Liver (tissue), 3 donors: ENCODE measurements at regions not wholly inside any gene's neighbourhood (a gene's known extent, or its start where the extent isn't known, plus 50 kb on each side); places are given as distances from the start of the nearest gene placed in this dataset.

Experiments used
- EGR1 ChIP-seq, 2 donors: IDR thresholded peaks; 2 replicates each; pipeline ENCODE4 v1.6.1; 2016 to 2018; ENCODE audit warnings: antibody characterized with exemption in 2 of 2, low read depth in 2 of 2
- GABPA ChIP-seq, 2 donors: IDR thresholded peaks in 1 of 2; conservative IDR thresholded peaks in 1 of 2; 2 replicates each; pipeline ENCODE4 v1.6.1; 2016; ENCODE audit warnings: antibody characterized with exemption in 2 of 2, mild to moderate bottlenecking in 1 of 2, moderate library complexity in 1 of 2
- HNF4A ChIP-seq, 2 donors: conservative IDR thresholded peaks; 2 replicates each; pipeline ENCODE4 v1.6.1; 2016; ENCODE audit warnings: antibody characterized with exemption in 2 of 2, mild to moderate bottlenecking in 2 of 2
- JUND ChIP-seq, 2 donors: IDR thresholded peaks; 2 replicates each; pipeline ENCODE4 v1.6.1; 2016; ENCODE audit warnings: antibody characterized with exemption in 2 of 2
- NR2F2 ChIP-seq: IDR thresholded peaks from 2 replicates; pipeline ENCODE4 v1.6.1; 2016; ENCODE audit warnings: antibody characterized with exemption
- RAD21 ChIP-seq, 2 donors: IDR thresholded peaks; 2 replicates each; pipeline ENCODE4 v1.6.1; 2016; ENCODE audit warnings: antibody characterized with exemption in 2 of 2, mild to moderate bottlenecking in 2 of 2
- SP1 ChIP-seq: IDR thresholded peaks from 2 replicates; pipeline ENCODE4 v1.6.1; 2018; ENCODE audit warnings: antibody characterized with exemption, mild to moderate bottlenecking
- TAF1 ChIP-seq: conservative IDR thresholded peaks from 2 replicates; pipeline ENCODE4 v1.6.1; 2016; ENCODE audit warnings: antibody characterized with exemption, mild to moderate bottlenecking
- YY1 ChIP-seq: IDR thresholded peaks from 2 replicates; pipeline ENCODE4 v1.6.1; 2016; ENCODE audit warnings: antibody characterized with exemption, mild to moderate bottlenecking
- TF ChIP-seq, protein P1 (sequence below): fragments of 150-350 bp; IDR thresholded peaks from 2 replicates; pipeline ENCODE4 v1.5.1; 2017; ENCODE audit warnings: improper control_type of control experiment, low read depth, low read length; ENCODE audit not compliant: missing input control
- TF ChIP-seq, protein P2 (sequence below): IDR thresholded peaks from 2 replicates; pipeline ENCODE4 v1.6.1; 2016; ENCODE audit warnings: antibody characterized with exemption
- TF ChIP-seq, protein P3 (sequence below): IDR thresholded peaks from 2 replicates; pipeline ENCODE4 v1.6.1; 2016; ENCODE audit warnings: antibody characterized with exemption, mild to moderate bottlenecking
- TF ChIP-seq, protein P4 (sequence below): IDR thresholded peaks from 2 replicates; pipeline ENCODE4 v1.6.1; 2016; ENCODE audit warnings: antibody characterized with exemption
- TF ChIP-seq, protein P5 (sequence below): IDR thresholded peaks from 2 replicates; pipeline ENCODE4 v1.6.1; 2016; ENCODE audit warnings: antibody characterized with exemption
- donor health status: healthy.
- donor health status: healthy.

DNA sequence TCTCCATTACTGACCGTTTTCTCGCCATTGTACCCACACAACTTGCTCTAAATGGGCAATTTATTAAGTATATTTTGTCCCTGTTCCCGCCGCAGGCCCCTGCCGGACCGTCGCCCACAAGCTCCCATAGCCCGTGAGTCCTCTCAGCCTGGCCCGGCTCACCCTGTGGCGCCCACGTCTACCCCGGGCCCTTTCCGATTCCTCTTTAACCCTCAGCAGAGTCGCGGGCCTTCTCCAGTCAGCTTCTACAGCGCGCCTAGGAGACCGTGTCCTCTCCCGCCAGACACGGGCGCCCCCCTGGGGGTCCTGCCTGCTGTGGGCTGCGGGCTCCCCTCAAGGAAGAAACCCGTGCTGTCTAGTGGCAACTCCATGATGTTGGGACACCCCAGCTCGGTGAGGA is 57.8 kb upstream of the SPATA31E1 start:
- TF ChIP-seq, protein P1, sequence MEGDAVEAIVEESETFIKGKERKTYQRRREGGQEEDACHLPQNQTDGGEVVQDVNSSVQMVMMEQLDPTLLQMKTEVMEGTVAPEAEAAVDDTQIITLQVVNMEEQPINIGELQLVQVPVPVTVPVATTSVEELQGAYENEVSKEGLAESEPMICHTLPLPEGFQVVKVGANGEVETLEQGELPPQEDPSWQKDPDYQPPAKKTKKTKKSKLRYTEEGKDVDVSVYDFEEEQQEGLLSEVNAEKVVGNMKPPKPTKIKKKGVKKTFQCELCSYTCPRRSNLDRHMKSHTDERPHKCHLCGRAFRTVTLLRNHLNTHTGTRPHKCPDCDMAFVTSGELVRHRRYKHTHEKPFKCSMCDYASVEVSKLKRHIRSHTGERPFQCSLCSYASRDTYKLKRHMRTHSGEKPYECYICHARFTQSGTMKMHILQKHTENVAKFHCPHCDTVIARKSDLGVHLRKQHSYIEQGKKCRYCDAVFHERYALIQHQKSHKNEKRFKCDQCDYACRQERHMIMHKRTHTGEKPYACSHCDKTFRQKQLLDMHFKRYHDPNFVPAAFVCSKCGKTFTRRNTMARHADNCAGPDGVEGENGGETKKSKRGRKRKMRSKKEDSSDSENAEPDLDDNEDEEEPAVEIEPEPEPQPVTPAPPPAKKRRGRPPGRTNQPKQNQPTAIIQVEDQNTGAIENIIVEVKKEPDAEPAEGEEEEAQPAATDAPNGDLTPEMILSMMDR: no peak
- TF ChIP-seq RAD21 (IDR thresholded peaks at IDR 0.05) (no peak), EGR1 (IDR thresholded peaks at IDR 0.05; ENCODE audit: low read depth in 2 of 2) (no peak), GABPA (IDR thresholded peaks at IDR 0.05 in 1 of 2, conservative IDR thresholded peaks at IDR 0.05 in 1 of 2) (no peak), YY1 (no peak), JUND (IDR thresholded peaks at IDR 0.05) (no peak), TAF1 (no peak), SP1 (no peak), NR2F2 (no peak), HNF4A (conservative IDR thresholded peaks at IDR 0.05) (no peak)
- TF ChIP-seq, protein P2, sequence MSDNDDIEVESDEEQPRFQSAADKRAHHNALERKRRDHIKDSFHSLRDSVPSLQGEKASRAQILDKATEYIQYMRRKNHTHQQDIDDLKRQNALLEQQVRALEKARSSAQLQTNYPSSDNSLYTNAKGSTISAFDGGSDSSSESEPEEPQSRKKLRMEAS: no peak
- TF ChIP-seq, protein P3, sequence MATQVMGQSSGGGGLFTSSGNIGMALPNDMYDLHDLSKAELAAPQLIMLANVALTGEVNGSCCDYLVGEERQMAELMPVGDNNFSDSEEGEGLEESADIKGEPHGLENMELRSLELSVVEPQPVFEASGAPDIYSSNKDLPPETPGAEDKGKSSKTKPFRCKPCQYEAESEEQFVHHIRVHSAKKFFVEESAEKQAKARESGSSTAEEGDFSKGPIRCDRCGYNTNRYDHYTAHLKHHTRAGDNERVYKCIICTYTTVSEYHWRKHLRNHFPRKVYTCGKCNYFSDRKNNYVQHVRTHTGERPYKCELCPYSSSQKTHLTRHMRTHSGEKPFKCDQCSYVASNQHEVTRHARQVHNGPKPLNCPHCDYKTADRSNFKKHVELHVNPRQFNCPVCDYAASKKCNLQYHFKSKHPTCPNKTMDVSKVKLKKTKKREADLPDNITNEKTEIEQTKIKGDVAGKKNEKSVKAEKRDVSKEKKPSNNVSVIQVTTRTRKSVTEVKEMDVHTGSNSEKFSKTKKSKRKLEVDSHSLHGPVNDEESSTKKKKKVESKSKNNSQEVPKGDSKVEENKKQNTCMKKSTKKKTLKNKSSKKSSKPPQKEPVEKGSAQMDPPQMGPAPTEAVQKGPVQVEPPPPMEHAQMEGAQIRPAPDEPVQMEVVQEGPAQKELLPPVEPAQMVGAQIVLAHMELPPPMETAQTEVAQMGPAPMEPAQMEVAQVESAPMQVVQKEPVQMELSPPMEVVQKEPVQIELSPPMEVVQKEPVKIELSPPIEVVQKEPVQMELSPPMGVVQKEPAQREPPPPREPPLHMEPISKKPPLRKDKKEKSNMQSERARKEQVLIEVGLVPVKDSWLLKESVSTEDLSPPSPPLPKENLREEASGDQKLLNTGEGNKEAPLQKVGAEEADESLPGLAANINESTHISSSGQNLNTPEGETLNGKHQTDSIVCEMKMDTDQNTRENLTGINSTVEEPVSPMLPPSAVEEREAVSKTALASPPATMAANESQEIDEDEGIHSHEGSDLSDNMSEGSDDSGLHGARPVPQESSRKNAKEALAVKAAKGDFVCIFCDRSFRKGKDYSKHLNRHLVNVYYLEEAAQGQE: no peak
- TF ChIP-seq, protein P4, sequence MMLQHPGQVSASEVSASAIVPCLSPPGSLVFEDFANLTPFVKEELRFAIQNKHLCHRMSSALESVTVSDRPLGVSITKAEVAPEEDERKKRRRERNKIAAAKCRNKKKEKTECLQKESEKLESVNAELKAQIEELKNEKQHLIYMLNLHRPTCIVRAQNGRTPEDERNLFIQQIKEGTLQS: no peak
- TF ChIP-seq, protein P5, sequence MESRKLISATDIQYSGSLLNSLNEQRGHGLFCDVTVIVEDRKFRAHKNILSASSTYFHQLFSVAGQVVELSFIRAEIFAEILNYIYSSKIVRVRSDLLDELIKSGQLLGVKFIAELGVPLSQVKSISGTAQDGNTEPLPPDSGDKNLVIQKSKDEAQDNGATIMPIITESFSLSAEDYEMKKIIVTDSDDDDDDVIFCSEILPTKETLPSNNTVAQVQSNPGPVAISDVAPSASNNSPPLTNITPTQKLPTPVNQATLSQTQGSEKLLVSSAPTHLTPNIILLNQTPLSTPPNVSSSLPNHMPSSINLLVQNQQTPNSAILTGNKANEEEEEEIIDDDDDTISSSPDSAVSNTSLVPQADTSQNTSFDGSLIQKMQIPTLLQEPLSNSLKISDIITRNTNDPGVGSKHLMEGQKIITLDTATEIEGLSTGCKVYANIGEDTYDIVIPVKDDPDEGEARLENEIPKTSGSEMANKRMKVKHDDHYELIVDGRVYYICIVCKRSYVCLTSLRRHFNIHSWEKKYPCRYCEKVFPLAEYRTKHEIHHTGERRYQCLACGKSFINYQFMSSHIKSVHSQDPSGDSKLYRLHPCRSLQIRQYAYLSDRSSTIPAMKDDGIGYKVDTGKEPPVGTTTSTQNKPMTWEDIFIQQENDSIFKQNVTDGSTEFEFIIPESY: no peak
